IPS-NIHi11 (cell line): ENCODE measurements at regions not wholly inside any gene's neighbourhood (a gene's known extent, or its start where the extent isn't known, plus 50 kb on each side); places are given as distances from the start of the nearest gene placed in this dataset.

Experiments used
- DNase-seq: peaks from one replicate; pipeline ENCODE4 v3.0.0; 2012; ENCODE audit warnings: mixed read lengths, low spot score

GRCh38 chr18:27752944-27753343 lies 424.0 kb downstream of the CDH2 start:
- DNase-seq: no peak

GRCh38 chr18:27750923-27751322 lies 426.0 kb downstream of the CDH2 start:
- no peak for DNase-seq

GRCh38 chr18:27750014-27750413 lies 426.9 kb downstream of the CDH2 start:
- DNase-seq: peak; percentile 64

GRCh38 chr18:27749194-27749593 lies 427.7 kb downstream of the CDH2 start:
- DNase-seq: peak; percentile 10

GRCh38 chr18:27746241-27746640 lies 430.7 kb downstream of the CDH2 start:
- DNase-seq: no peak

GRCh38 chr18:27735117-27735516 lies 441.8 kb downstream of the CDH2 start:
- DNase-seq: no peak

GRCh38 chr18:27731211-27731610 lies 445.7 kb downstream of the CDH2 start:
- no peak for DNase-seq

GRCh38 chr18:27728659-27729058 lies 448.3 kb downstream of the CDH2 start:
- no peak for DNase-seq

- DNase-seq: no peak
Measured at GRCh38 chr18:27724362-27724761, 452.6 kb downstream of the CDH2 start.

- DNase-seq: no peak
Measured at GRCh38 chr18:27723168-27723567, 453.8 kb downstream of the CDH2 start.

- DNase-seq: no peak
Measured at GRCh38 chr18:27719680-27720079, 457.2 kb downstream of the CDH2 start.

- DNase-seq: peak; percentile 60
Measured at GRCh38 chr18:27717816-27718215, 459.1 kb downstream of the CDH2 start.

GRCh38 chr18:27717250-27717649 lies 459.7 kb downstream of the CDH2 start:
- no peak for DNase-seq

GRCh38 chr18:27715751-27716150 lies 461.2 kb downstream of the CDH2 start:
- DNase-seq: no peak

- no peak for DNase-seq
Measured at GRCh38 chr18:27713738-27714095, 463.2 kb downstream of the CDH2 start.

GRCh38 chr18:27713037-27713737 lies 463.7 kb downstream of the CDH2 start:
- peak; percentile 41 for DNase-seq

- DNase-seq: no peak
Measured at GRCh38 chr18:27712066-27712465, 464.9 kb downstream of the CDH2 start.

GRCh38 chr18:27711382-27711781 lies 465.5 kb downstream of the CDH2 start:
- DNase-seq: no peak

- no peak for DNase-seq
Measured at GRCh38 chr18:27709344-27709743, 467.6 kb downstream of the CDH2 start.

- no peak for DNase-seq
Measured at GRCh38 chr18:27707201-27707600, 469.7 kb downstream of the CDH2 start.

- peak; percentile 25 for DNase-seq
Measured at GRCh38 chr18:27704736-27705361, 472.1 kb downstream of the CDH2 start.

GRCh38 chr18:27699137-27699536 lies 477.8 kb downstream of the CDH2 start:
- DNase-seq: no peak

- DNase-seq: no peak
Measured at GRCh38 chr18:27696148-27696547, 480.8 kb downstream of the CDH2 start.

- no peak for DNase-seq
Measured at GRCh38 chr18:27695503-27695902, 481.4 kb downstream of the CDH2 start.
